ENCODE measurements at regions not wholly inside any gene's neighbourhood (a gene's known extent, or its start where the extent isn't known, plus 50 kb on each side); places are given as distances from the start of the nearest gene placed in this dataset.
"Not testable (repeated sequence)": the region's sequence is repeated elsewhere in the genome, so short reads cannot be mapped to it uniquely, and the experiment has no call there.

DNA sequence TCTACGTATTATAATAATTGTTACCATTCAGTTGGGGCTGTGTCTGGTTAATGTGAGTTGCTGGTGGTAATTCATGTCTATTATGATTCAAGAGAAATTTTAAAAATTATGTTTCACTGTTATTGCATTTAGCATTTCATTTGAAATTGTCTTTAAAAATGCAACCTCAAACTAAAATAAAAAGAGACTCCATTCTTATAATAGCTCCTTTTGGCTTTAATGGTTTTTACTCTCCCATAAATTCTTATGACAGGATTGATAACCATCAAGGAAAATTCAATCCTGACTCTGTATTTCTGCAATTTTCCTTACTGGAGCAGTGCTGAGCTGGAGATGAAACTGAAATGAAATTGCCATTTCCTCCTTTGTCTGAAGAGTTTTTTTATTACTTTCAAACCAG lies 262.7 kb downstream of the REEP3 start:
- DNase-seq (ENCODE audit: low read depth in 2 of 2): no peak

DNA sequence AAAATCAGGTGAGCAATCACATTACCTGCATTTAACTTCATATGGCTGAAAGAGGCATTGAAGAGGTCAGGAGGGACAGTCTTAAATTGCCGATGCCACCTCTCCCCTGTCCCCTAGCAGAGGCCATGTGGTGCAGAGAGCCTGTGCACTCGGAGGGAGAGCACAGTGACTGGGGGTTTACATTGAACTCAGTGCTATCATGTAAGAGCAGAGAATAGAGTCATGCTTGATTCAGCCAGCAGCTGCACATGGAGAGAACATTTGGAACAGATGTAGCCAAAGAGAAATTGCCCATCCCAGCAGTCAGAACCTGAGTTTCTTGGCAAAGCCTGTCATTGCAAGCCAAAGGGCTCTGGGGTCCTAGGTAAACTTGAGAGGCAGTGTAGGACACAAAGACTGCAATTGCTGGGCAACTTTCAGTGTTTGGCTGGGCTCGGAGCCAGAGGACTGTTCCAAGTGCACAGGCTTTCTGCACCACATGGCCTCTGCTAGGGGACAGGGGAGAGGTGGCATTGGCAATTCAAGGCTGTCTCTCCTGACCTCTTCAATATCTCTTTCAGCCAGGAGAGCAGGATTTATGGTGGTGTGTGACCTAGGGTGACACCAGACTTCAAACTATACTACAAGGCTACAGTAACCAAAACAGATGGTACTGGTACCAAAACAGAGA lies 267.1 kb downstream of the REEP3 start:
- DNase-seq (ENCODE audit: low read depth in 2 of 2): no peak

DNA sequence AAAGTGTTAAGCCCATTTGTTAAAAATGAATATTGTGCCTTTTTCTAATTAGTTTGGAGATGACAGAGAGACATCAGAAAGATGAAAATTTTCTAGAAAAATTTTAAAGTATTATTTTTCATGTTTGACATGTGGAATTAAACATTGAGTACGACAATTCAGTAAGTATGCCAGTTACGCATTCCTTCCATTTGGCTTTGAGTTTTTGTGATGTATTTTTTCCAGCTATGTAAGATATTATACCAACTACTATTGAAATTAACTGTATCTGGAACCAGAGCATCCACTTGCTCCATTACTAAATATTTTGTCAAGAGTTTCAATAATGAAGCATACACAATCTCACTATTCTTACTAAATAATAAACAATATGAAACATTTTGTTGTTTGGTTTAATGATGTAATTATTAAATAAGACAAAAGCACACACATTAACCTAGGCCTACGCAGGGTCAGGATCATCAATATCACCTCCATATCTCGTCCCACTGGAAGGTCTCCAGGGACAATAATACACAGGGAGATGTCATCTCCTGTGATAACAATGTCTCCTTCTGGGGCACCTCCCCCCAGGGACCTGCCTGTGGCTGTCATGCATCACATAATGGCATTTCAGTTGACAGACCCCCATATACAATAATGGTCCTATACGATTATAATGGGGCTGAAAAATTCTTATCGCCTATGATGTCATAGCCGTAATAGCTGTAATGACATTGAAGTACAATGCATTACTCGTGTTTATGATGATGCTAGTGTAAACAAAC lies 274.1 kb downstream of the REEP3 start:
- DNase-seq (ENCODE audit: low read depth in 2 of 2): no peak

DNA sequence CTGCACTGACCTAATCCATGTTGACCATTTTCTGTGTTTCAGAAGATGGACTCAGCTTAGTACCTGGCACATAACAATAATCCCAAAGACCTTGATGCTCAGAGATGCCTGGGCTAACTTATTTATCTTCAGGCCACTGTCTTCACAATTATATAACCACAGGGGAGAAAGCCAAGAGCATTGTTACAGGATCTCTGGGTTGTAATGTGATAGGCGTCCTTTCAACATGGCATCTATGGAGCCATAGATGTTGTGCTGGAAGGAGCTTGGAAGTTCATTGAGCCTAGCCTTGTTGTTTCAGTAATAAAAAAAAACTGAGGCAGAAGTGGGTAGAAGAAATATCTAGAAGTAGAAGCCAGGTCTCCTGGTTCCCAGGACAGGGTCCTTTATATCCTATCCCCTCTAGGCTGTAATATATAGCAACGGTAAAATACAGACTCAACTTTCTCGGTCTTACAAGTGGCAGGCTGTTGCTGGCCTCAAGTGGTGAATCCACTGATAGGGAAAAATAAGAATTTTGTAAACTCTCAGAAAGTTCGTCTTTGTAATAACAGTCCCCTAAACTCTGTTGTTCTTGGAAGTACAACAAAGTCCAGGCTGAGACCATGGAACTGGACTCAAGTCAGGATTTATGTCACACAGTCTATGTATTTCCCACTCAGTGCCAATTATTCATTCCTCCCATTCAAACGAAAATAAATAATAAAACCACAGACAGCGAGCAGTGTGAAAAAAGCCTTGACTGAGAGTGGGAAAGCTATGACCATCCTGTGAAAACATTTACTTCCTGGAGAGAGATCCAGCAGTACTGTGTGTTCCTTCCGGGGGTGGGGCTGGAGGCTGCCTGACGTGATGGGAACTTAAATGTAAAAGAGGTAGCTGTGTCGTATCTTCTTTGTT lies 277.6 kb downstream of the REEP3 start:
- no peak for DNase-seq (ENCODE audit: low read depth in 2 of 2)

DNA sequence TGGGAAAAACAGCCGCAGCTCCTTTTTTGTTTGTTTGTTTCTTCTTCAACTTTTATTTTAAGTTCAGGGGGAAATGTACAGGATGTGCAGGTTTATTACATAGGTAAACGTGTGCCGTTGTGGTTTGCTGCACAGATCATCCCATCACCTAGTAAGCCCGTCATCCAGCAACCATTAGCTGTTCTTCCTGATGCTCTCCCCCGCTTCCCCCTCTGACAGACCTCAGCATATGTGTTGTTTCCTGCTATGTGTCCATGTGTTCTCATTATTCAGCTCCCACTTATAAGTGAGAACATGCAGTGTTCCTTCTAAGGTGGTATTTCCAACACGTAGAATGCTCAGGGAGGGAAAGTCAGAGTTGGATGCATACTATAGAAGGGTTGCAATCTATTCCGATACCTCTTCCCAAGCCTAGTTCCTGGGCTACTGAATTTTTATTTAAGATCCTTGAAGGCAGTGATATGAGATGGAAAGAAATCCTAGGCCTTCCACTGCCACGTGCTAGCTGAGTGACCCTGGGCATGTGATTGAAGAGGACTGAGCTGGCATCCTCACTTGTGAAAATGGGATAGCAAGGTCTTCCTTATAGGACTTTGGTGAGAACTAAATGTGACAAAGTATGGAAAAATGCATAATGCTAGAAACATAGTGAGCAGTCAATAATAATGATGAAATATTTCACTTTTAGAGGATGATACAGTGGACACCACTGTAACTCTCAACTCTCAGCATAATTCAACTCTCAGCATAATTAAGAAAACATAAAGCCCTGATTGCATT lies 278.5 kb downstream of the REEP3 start:
- no peak for DNase-seq (ENCODE audit: low read depth in 2 of 2)

DNA sequence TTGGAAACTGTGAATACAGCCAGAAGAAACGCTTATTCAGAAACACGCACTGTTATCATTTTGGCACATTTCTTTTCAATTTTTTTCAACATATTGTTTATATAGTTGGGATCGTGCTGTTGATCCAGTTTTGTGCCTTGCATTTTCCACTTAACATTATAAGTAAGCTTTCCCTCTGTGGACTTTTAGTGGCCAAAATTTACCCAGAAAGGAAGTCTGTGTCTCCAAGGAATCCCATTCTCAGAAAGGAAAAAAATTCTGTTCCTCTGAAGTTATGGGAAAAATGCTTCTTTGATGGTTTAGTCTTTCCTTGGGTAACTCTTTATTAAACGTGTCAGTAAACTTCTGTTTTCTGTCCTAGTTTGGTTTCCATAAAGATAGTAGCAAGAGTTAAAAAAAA lies 280.0 kb downstream of the REEP3 start:
- DNase-seq (ENCODE audit: low read depth in 2 of 2): no peak

DNA sequence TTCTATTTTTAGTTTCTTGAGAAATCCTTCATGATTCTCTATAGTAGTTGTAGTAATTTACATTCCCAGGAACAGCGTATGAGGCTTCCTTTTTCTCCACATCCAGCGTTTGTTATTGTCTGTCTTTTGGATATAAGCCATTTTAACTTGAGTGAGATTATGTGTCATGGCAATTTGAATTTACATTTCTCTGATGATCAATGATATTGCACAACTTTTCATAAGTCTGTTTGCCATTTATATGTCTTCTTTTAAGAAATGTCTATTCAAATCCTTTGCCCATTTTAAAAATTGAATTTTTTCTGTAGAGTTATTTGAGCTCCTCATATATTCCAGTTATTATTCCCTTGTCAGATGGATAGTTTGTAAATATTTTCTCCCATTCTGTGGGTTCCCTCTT lies 285.1 kb downstream of the REEP3 start:
- no peak for DNase-seq (ENCODE audit: low read depth in 2 of 2)

DNA sequence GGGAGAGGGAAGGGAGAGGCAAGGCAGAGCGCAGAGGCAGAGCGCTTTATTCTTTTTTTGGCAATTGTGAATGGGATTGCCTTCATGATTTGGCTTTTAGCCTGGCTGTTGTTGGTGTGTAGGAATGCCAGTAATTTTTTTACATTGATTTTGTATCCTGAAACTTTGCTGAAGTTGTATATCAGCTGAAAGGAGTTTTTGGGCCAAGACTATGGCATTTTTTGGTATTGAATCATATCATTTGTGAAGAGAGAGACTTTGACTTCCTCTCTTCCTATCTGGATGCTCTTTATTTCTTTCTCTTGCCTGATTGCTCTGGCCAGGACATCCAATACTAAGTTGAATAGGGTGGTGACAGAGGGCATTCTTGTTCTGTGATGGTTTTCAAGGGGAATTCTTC lies 291.3 kb downstream of the REEP3 start:
- no peak for DNase-seq (ENCODE audit: low read depth in 2 of 2)

DNA sequence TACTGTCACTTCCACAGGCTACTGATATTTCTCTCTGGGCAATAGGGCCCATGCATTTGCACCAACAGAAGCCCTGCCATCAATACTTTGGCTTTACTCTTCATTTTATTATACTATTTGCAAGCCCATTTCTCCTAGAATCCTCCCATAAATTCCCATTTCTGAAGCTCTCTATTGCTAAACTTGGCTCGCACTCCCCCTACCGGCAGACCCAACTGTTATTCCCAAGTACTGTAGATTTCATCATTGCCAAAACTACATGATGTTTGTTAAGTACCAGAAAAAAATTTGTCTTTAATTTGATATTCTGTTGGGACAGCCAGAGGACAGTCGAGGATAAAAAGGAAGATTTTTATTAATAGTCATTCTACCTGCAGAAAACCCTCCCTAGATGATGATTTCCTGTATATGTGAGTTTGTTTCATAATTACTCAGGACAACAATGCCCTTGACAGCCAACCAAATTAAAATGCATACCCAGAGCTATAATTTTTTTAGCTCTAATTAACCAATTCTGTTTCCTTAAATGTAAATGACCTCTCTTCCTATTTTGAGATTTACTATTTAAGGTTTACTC lies 298.6 kb downstream of the REEP3 start:
- DNase-seq (ENCODE audit: low read depth in 2 of 2): peak in 1 of 2 donors; percentile 19

DNA sequence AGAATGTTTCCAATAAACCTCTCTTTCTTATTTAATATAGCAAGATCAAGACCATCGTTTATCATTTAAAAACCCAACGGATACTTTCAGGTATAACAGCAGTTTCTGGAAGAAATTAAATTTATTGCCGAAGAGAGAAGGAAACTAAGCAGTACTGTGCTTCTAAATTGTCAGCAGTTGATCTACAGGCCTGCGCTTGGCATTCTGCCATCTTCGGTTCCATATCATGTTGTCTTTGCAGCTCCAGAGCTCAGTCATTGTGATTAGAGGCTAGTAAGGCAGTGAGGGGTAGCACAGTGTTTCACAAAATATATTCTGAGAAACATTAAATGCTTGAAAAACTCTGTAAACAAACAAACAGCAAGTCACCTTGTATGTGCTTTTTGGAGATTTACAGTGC lies 301.3 kb downstream of the REEP3 start:
- no peak for DNase-seq (ENCODE audit: low read depth in 2 of 2)

DNA sequence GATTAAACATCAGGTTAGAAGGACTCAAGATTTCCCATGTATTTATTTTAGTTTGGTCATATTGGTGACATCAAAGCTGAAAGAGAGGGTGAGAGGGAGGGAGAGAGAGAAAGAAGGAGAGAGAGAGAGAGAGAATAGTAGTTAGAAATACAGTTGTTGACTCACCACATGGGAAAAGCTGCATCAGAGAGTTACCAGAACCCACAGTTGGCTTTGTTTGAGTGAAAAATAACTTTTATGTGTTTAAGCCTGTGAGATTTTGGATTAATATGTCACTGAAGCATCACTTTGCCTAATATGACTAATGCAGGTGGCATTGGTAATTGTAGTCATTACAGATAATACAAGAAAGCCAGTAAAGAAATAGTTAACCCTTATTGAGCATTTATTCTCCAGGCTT lies 303.9 kb downstream of the REEP3 start:
- no peak for DNase-seq (ENCODE audit: low read depth in 2 of 2)

DNA sequence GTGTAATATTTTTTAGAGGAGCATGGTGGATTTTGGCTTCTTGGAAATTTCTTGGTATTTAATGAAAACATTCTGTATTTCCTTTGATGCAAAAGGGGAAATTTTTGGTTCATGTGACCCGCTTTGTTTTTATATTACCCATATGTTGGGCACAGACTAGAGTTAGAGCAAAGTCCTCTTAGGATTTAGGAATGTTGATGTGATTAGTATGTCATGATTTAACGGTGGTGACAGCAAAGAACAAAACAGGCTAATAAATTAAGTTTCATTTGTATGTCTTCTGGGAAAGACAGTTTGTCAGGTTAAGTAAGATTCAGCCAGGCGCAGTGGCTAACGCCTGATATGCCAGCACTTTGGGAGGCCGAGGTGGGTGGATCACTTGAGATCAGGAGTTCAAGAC lies 304.6 kb downstream of the REEP3 start:
- DNase-seq (ENCODE audit: low read depth in 2 of 2): no peak

DNA sequence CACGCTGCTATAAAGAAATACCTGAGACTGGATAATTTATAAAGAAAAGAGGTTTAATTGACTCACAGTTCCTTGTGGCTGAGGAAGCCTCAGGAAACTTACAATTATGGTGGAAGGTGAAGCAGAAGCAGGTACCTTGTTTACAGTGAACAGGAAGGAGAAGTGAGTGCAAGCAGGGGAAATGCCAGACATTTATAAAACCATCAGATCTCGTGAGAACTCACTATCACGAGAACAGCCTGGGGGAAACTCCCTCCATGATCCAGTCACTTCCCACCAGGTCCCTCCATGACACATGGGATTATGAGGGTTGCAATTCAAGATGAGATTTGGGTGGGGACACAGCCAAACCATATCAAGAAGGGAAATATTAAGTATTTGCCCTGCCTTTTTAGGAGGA lies 305.8 kb downstream of the REEP3 start:
- DNase-seq (ENCODE audit: low read depth in 2 of 2): not testable (repeated sequence)

DNA sequence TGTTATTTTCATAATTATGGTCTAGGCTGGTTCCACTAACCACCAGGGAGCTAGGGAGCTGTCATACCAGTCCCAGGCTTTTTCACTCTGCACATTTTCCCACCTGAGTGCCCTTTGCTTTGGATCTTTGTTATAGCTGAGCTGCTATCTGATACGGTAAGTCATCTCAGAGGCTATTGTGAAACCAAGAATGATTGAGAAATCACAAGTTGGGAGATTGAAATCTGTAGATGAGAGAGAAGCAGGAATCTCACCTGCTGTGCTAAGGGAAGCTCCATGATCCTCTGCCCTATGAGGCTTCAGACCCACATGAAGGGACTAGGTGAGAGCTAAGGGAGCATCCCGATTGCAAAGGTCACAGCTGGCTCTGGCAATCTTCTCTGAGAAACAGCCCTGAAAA lies 307.8 kb downstream of the REEP3 start:
- DNase-seq (ENCODE audit: low read depth in 2 of 2): no peak

DNA sequence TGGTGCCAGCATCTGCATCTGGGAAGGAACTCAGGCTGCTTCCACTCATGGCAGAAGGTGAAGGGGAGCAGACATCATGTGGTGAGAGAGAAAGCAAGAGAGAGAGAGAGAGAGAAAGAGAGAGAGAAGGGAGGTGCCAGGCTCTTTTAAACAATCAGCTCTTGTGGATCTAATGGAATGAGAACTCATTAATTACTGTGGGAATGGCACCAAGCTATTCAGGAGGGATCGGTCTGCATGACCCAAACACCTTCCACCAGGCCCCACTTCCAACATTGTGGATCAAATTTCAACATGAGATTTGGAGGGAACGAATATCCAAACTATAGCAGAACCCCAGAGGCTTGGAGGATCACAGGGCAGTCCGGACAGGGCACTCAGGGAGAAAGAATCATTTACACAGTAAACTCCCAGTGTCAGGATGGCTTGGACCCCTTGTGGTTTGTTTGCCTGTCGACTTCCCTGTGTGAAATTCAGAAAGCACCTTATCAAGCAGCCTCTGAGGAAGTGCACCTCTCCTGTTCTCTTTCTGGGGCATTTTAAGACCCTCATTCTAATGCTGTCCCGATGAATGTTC lies 308.5 kb downstream of the REEP3 start:
- DNase-seq (ENCODE audit: low read depth in 2 of 2): no peak

DNA sequence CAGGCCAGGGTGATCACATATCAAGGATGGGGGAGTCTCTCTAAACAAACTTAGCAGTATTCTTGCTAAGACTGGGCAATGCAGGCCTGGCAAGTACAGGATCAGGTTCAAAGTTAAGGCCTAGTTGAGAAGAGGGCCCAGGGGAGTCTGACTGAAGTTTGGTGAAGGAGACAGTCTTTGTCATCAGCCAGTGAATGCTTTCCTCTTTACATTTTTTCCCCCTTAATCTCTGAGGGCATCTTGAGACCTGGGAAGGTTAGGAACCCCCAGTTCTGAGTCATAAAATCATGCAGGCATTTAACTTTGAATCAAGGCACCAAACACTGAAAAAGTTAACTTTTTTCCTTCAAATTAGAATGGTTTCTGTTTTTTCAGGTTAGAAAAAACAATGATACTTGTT lies 311.5 kb downstream of the REEP3 start:
- no peak for DNase-seq (ENCODE audit: low read depth in 2 of 2)

DNA sequence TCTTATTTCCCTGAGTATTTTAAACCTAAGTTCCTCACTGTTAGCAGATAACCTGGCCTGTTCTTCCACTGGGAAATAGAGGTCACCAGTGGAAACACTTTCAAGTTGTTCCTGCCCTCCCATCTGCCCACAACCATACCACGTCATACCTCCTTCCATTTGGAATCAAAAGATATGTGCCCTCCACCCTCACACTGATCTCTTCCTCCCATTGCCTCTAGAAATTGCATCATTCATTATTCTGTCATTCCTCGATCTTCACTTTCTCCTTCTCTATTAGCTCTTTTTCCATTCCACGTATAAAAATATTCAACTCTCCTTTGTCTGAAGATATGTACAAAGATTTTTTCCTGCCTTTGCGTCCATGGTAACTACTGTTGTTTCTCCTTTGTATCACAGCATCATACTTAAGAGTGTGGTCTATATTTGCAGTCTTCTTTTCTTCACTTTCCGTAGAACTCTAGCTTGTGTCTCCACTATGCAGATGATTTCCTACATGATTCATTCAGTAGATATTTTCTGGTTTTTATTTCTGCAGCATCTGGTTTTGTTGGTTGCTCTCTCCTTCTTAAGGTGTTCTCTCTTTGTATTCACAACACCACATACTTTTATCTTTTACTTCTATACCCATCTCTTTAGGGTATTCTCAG lies 312.3 kb downstream of the REEP3 start:
- DNase-seq (ENCODE audit: low read depth in 2 of 2): no peak

DNA sequence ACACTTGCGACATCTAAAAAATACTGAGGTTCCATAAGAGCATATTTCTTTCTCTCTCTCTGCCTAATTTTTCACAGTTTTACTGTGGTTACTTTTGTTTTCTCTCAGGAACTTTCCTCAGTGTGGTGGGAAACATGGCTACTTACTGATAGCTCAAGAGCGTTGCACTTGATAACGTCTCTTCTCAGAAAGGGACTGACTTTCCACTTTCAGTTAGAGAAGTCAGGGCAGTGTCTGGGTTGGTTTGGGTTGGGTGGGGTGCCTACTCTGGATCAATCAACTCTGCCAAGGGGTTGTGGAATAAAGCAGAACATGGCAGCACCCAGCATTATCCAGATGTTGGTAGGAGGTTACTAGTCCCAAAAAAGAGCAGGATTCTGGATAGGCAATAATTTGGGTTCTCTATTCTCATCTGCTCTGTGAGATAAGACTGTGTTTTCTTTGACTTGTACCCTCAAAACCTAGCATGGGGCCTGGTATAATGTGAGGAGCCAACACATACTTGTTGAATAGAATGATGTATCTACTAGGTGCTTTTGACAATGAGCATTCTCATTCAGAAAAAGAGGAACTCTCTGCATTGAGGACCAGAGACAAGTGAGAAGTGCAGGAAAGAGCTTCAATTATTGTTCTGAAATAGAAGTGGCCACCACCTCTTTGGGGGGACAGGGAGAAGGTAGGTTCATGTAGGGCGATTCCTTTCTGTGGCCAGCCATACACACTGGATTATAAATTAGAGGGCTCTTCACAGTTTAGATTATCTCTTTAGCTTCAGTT lies 315.7 kb downstream of the REEP3 start:
- DNase-seq (ENCODE audit: low read depth in 2 of 2): no peak

DNA sequence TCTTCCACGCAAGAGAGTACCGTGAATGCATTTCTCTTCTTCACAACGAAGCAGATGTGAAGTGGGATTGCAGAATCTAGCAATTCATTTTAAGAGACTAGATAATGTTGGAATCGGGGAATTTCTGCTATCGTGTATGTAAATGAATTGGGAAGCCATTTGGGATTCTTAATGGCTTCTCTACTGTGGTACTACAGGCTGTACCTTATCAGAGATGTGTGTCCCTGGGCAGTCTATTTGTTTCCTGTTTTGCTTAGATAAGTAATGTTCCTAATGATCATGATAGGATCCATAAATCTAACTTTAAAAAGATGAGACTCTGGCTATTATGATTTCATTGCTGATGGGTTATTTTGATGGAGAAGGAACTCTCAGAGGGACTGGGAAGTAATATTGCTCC lies 320.6 kb downstream of the REEP3 start:
- no peak for DNase-seq (ENCODE audit: low read depth in 2 of 2)

DNA sequence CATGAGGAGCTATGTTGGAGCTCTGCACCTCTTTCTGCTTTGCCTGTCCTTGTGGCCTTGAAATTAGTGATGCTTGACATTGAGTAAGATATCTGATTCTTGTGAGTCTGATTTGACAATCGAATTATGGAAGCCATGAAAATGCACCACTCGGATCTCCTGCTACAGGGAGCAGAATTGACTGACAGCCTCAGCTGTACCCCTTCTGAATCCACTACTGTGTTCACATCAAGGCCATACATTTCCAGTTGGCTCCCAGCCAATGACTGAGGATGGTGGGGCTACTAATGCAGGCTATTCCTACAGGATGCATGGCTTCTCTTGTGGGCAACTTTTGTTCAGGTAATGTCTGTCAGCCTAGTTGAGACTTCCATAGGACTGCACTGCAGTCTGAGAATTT lies 321.9 kb downstream of the REEP3 start:
- DNase-seq (ENCODE audit: low read depth in 2 of 2): no peak
